ENCODE measurements at regions not wholly inside any gene's neighbourhood (a gene's known extent, or its start where the extent isn't known, plus 50 kb on each side); places are given as distances from the start of the nearest gene placed in this dataset.
"Not testable (repeated sequence)": the region's sequence is repeated elsewhere in the genome, so short reads cannot be mapped to it uniquely, and the experiment has no call there.

DNA sequence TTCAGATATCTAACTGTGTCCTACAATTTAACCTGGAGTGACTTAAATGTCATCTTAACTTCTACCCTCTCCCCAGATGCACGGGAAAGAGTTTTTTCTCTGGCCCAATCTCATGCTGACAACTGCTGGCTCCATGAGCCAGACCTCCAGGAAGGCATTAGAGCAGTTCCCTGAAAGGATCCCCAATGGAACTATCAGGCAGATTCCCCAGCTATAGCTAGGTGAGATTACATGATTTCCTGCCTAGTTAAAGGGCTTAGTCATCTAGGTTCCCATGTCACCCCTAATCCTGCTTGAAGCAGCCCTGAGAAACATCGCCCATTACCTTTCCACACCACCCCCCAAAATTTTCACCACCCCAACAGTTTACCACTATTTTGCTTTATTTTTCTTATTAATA is 373.5 kb upstream of the TRPC7 start:
- Histone ChIP-seq H3K4me3 (no peak overlapping the region), H3K4me1 (no peaks in the 10 kb centered on the region), H3K27me3 (no peaks in the 10 kb centered on the region), H3K9ac (no peak overlapping the region), H4K20me1 (no peaks in the 10 kb centered on the region), H3K27ac (no peak overlapping the region), H3K4me2 (no peak overlapping the region), H3K36me3 (no peaks in the 10 kb centered on the region; a peak in 2 of 22 replicates), H3K9me3 (replicated peaks in 1 of 11) (peaks cover 22 to 33% (median 24%) of the 10 kb centered on the region in 11 experiments)
- no peak for TF ChIP-seq Cebpa-rat (IDR thresholded peaks at IDR 0.05)

DNA sequence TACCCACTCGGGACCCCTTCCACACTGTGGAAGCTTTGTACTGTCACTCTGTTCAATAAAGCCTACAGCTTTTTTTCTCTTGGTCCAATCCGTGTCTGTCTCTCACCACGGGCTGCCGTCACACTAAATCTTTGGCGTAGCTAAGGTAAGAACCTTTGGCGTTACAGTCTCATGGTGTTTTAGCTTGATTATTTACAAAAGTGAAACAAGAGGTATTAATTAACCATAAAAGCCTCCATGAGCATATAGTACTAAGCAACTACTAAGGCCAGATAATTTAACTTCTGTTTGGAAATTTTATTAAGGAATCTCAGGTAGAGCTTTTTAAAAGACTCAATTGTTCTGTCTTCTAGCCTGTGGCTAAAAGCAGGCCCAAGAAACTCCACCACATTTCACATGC is 370.7 kb upstream of the TRPC7 start:
- Histone ChIP-seq H3K4me1 (no peaks in the 10 kb centered on the region), H3K4me3 (no peak overlapping the region), H3K9ac (no peak overlapping the region), H3K27ac (no peak overlapping the region), H3K36me3 (no peaks in the 10 kb centered on the region), H3K4me2 (no peak overlapping the region), H4K20me1 (no peaks in the 10 kb centered on the region), H3K27me3 (no peaks in the 10 kb centered on the region), H3K9me3 (replicated peaks in 1 of 11) (peaks cover 0 to 15% (median 4%) of the 10 kb centered on the region in 11 experiments; a peak in 7 of 22 replicates)
- TF ChIP-seq Cebpa-rat (IDR thresholded peaks at IDR 0.05): no peak

DNA sequence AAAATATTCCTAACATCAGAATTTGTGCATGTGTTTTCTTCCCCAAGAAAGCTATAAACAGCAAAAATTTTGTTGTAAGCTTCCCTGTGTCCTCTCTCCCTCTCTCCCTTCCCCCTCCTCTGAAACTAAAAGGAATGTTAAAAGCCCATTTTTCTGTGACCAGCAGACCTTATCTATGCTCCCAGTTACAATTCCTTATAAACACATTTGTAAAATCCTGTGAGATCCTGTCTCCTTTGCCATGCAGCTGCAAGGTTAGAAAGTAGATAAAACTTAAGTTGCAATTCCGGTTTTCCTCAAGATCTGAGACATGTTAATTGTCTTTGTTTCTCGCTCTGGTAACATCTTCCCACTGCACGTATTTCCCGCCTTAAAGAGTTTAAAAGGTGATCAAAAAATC is 370.3 kb upstream of the TRPC7 start:
- H4K20me1 ChIP-seq, H3K4me2 ChIP-seq, H3K36me3 ChIP-seq, H3K9ac ChIP-seq, H3K4me1 ChIP-seq, H3K27ac ChIP-seq, H3K27me3 ChIP-seq, H3K4me3 ChIP-seq: not testable (repeated sequence)
- peaks cover 0 to 15% (median 4%) of the 10 kb centered on the region in 11 experiments; a peak in 7 of 22 replicates for H3K9me3 ChIP-seq (replicated peaks in 1 of 11)

DNA sequence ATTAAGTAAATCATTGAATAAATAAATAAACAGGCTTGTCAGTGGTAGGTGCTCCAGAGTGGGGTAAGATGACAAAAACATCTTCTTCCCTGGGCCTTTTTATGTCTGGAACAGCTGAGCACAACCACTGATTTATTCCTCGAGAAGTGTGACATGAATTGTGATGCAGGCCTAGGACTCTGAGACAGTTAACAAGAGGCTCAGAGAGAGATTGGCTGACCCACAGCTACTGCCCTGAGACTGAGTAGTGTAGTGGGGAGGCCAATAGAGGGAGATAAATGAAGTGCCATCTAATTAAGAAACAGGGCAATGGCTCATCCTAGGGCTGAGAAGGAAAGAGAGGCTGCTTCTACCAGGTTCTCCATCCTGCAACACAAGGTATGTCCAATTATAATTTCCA is 369.3 kb upstream of the TRPC7 start:
- H4K20me1 ChIP-seq: no peaks in the 10 kb centered on the region
- no peak overlapping the region for H3K27ac ChIP-seq
- no peaks in the 10 kb centered on the region for H3K4me1 ChIP-seq
- H3K4me2 ChIP-seq: no peak overlapping the region
- H3K9me3 ChIP-seq (replicated peaks in 1 of 11): peaks cover 0 to 15% (median 4%) of the 10 kb centered on the region in 11 experiments; a peak in 7 of 22 replicates
- no peak for TF ChIP-seq Cebpa-rat (IDR thresholded peaks at IDR 0.05)
- no peak overlapping the region for H3K9ac ChIP-seq
- H3K36me3 ChIP-seq: no peaks in the 10 kb centered on the region
- no peaks in the 10 kb centered on the region for H3K27me3 ChIP-seq
- H3K4me3 ChIP-seq: no peak overlapping the region

DNA sequence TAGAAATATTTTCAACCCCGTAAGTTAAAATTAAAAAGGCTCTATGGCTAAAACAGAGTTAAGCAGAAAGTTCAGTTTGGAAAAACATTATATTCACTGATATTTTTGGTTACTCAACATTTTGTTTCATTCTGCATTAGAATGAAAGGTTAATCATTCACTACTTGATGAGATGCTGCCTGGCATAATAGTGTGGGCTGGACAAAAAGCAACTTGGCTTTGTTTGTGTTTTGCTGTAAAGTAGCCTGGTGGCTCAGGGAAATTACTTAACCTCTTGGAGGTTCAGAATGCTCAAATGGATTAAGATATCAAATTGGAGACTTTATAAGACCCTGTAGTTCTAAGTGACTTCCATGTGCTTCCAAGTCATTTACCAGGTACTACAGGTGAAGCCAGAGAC is 367.4 kb upstream of the TRPC7 start:
- H3K4me2 ChIP-seq: no peak overlapping the region
- H3K4me3 ChIP-seq: no peak overlapping the region
- H4K20me1 ChIP-seq: no peaks in the 10 kb centered on the region
- no peaks in the 10 kb centered on the region for H3K4me1 ChIP-seq
- no peak overlapping the region for H3K9ac ChIP-seq
- no peaks in the 10 kb centered on the region for H3K36me3 ChIP-seq
- no peak overlapping the region for H3K27ac ChIP-seq
- TF ChIP-seq Cebpa-rat (IDR thresholded peaks at IDR 0.05): no peak
- no peaks in the 10 kb centered on the region for H3K27me3 ChIP-seq
- H3K9me3 ChIP-seq (replicated peaks in 1 of 11): peaks cover 0 to 7% (median 0%) of the 10 kb centered on the region in 11 experiments; a peak in 6 of 22 replicates

DNA sequence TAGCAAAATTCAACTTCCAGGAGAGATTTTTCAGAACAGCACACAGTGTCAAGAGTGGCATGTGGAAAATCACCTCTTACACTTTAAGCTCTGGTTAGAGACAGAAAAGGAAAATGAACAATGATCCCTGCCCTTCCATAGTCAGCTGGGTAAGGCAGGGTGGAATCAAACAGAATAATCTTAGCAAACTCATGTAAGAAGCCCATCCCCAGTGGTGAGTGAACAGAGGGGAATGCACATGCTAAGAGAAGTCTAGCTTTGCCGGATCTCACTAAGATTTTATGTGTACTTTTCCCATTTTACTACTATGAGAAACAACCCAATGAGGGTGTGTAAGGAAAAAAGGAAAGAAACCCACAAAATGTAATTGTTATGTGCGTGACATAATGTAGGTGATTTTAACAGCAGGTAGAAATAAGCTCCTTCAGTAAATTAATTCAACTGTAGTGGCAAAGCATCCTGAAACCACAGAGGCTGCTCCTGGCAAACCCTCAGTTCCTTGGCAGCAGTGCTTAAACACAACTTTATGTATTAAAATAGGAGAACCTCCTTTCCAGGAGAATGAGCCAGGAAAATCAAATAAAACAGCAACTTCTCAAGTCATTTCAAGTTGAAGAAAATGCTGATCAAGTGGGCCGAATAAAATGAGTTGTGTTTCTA is 366.0 kb upstream of the TRPC7 start:
- Histone ChIP-seq H3K4me3 (no peak overlapping the region), H3K4me2 (no peak overlapping the region), H4K20me1 (no peaks in the 10 kb centered on the region), H3K4me1 (no peaks in the 10 kb centered on the region), H3K9me3 (replicated peaks in 1 of 11) (peaks cover 0 to 7% (median 0%) of the 10 kb centered on the region in 11 experiments; a peak in 5 of 22 replicates), H3K27ac (no peak overlapping the region), H3K9ac (no peak overlapping the region), H3K36me3 (no peaks in the 10 kb centered on the region), H3K27me3 (no peaks in the 10 kb centered on the region)
- TF ChIP-seq Cebpa-rat (IDR thresholded peaks at IDR 0.05): no peak

DNA sequence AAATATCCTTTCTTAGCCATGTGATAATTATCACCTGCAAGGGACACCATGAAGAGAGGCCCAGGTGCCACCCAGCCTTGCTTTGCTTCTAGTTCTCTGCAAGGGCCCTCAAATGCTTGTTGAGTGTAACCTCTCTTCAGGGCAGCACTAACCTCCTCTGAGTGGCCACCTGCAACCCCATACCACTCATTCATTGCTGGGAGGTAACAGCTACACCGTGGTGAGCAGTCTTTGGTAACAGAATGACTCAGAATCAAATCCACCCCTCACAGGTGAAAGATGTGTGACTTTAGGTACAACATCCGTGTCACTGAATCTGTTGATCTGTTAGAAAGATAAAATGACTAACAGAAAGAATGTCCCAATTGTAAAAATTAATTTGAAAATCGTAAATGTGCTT is 365.1 kb upstream of the TRPC7 start:
- Histone ChIP-seq H3K4me2 (no peak overlapping the region), H3K9ac (no peak overlapping the region), H3K27me3 (no peaks in the 10 kb centered on the region), H3K4me1 (no peaks in the 10 kb centered on the region), H4K20me1 (no peaks in the 10 kb centered on the region), H3K27ac (no peak overlapping the region), H3K4me3 (no peak overlapping the region), H3K9me3 (replicated peaks in 1 of 11) (peaks cover 0 to 7% (median 0%) of the 10 kb centered on the region in 11 experiments; a peak in 5 of 22 replicates), H3K36me3 (no peaks in the 10 kb centered on the region)
- TF ChIP-seq Cebpa-rat (IDR thresholded peaks at IDR 0.05): no peak

DNA sequence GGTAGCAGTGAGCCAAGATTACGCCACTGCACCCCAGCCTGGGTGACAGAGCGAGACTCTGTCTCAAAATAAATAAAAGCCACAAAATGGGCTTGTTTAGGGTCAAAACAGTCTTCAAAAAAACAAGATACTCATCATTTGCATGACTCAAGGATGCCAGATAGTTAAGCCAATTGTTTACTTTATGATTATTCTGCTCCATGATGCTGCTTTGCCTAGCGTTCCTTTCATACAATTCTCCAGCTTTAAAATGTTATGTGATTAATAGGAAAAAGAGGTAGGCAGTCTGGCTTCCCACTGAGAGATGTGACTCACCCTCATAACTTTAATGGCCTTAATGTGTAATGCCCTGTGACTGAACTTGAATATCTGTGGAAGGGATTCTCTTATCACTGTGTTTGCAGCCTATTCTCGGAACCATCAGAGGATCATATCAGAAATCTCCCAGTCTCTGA is 364.6 kb upstream of the TRPC7 start:
- H3K4me3 ChIP-seq: no peak overlapping the region
- no peak overlapping the region for H3K27ac ChIP-seq
- H3K4me1 ChIP-seq: no peaks in the 10 kb centered on the region
- peaks cover 0 to 7% (median 0%) of the 10 kb centered on the region in 11 experiments; a peak in 5 of 22 replicates for H3K9me3 ChIP-seq (replicated peaks in 1 of 11)
- H3K4me2 ChIP-seq: no peak overlapping the region
- TF ChIP-seq Cebpa-rat (IDR thresholded peaks at IDR 0.05): no peak
- no peaks in the 10 kb centered on the region for H3K36me3 ChIP-seq
- no peak overlapping the region for H3K9ac ChIP-seq
- H3K27me3 ChIP-seq: no peaks in the 10 kb centered on the region
- no peaks in the 10 kb centered on the region for H4K20me1 ChIP-seq

DNA sequence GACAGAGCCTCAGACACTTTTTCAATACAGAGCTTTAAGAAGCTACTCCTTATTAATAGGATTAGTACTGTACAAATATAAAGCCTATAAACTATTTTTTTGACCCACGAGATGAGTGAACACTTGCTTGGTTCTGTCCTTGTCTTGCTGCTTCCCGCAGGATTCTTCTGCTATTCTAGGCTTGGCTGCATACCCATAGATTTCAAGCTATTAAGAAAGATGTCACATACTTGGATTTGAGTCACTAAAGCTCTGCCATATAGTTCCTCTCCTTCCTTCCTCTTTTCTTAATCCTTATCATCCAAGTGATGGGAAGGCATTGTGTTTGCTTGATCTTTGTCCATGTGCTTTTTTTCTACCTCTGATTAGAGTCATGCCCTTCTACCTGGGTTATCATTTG is 361.2 kb upstream of the TRPC7 start:
- no peak for TF ChIP-seq Cebpa-rat (IDR thresholded peaks at IDR 0.05)

DNA sequence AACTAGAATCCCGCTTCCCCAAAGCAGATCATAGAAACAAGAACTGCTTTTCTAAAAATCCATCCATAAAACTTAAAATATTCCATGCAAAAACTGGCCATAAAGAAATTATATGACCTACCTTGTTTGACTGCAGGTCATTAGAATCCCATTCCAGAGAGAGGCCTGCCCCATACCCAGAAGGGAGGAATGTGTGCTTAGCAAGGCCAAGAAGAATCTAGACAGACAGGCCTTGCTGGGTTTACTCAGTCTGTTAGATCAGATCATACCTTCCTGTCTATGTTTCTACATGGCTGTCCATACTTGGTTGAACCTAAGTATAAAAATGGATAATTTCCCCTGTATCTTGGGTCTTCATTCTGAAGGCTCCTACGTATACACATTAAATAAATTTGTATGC is 358.8 kb upstream of the TRPC7 start:
- no peak overlapping the region for H3K4me3 ChIP-seq
- H3K9me3 ChIP-seq (replicated peaks in 1 of 11): no peaks in the 10 kb centered on the region
- H4K20me1 ChIP-seq: no peaks in the 10 kb centered on the region
- H3K36me3 ChIP-seq: no peaks in the 10 kb centered on the region
- no peak overlapping the region for H3K27ac ChIP-seq
- TF ChIP-seq Cebpa-rat (IDR thresholded peaks at IDR 0.05): no peak
- no peak overlapping the region for H3K4me2 ChIP-seq
- no peaks in the 10 kb centered on the region for H3K4me1 ChIP-seq
- no peaks in the 10 kb centered on the region for H3K27me3 ChIP-seq
- H3K9ac ChIP-seq: no peak overlapping the region

More for the DNA sequence above, 361.2 kb upstream of the TRPC7 start:
- Histone ChIP-seq H3K4me3 (no peak overlapping the region), H3K36me3 (no peaks in the 10 kb centered on the region), H3K27ac (no peak overlapping the region), H3K4me2 (no peak overlapping the region), H3K4me1 (no peaks in the 10 kb centered on the region), H3K27me3 (no peaks in the 10 kb centered on the region), H4K20me1 (no peaks in the 10 kb centered on the region), H3K9ac (no peak overlapping the region), H3K9me3 (replicated peaks in 1 of 11) (no peaks in the 10 kb centered on the region)

Data from BLaER1 treated with 17β-estradiol and CSF1 and Interleukin-3, amounts not matched to agents 10 nM and 100 nM (cell line).